ENCODE measurements at regions not wholly inside any gene's neighbourhood (a gene's known extent, or its start where the extent isn't known, plus 50 kb on each side); places are given as distances from the start of the nearest gene placed in this dataset.

GRCh38 chr6:221531-222349 is 70.5 kb upstream of the DUSP22 start:
- TF ChIP-seq CTCF (IDR thresholded peaks at IDR 0.05) (no peak), POLR2A (IDR thresholded peaks at IDR 0.05) (no peak)
